K562 (cell line): ENCODE measurements at regions not wholly inside any gene's neighbourhood (a gene's known extent, or its start where the extent isn't known, plus 50 kb on each side); places are given as distances from the start of the nearest gene placed in this dataset.

Experiments used
- ATAC-seq: fragments of 200-7000 bp; cut with Tn5 transposase; 3 replicates; pipeline ENCODE4 v1.9.1; 2020; ENCODE audit warnings: moderate library complexity
- BruUV-seq: library from RNA; stranded (reverse); fragments of 400-500 nt; replicated peaks from 2 replicates; lab custom pipeline; 2021; lab: Mats Ljungman, UMichigan
- CTCF ChIA-PET: fragments of 300-600 bp; formaldehyde crosslinking; extraction: SDS; loops from one replicate; lab custom pipeline; 2021; ENCODE audit warnings: low intra/inter-chr PET ratio; lab: Yijun Ruan, JAX
- POLR2A ChIA-PET: fragments of 300-600, 350-650 bp; sonication (Branson Sonifier 250); formaldehyde crosslinking; extraction: SDS; loops from one replicate; lab custom pipeline; 2021; ENCODE audit warnings: antibody characterized with exemption, inconsistent platforms; lab: Yijun Ruan, JAX
- DNase-seq, 4 experiments: peaks; one replicate each; pipeline versions ENCODE4 v3.0.0 to v3.0.0-alpha.2; 2011 to 2018; ENCODE audit warnings: low spot score in 3 of 4, mixed read lengths in 3 of 4; ENCODE audit errors: extremely low read depth in 1 of 4
- FAIRE-seq: peaks from 2 replicates; lab custom pipeline; 2011; peaks lifted over from hg19 to GRCh38; lab: Jason Lieb, UNC
- H2AFZ ChIP-seq: 2 replicates; pipeline ENCODE4 v1.6.0; 2011; ENCODE audit warnings: low read depth, low read length, control low read depth, inconsistent platforms
- H3K27ac ChIP-seq: fragments of 200-600 bp; 3 replicates; pipeline ENCODE4 v1.8.0; 2011; ENCODE audit warnings: low read depth, mild to moderate bottlenecking, control low read depth, inconsistent platforms, low read length, moderate library complexity, mixed read lengths; ENCODE audit errors: extremely low read depth
- H3K27me3 ChIP-seq, 2 experiments: fragments of 300-600 bp in 1 of 2; 2 replicates in 1 of 2; 3 replicates in 1 of 2; pipeline versions ENCODE4 v1.6.0 to v1.8.0; 2011; ENCODE audit warnings: inconsistent platforms in 2 of 2, low read length in 2 of 2, mild to moderate bottlenecking in 1 of 2, mixed read lengths in 1 of 2, moderate library complexity in 1 of 2; ENCODE audit not compliant: control insufficient read depth in 2 of 2, insufficient read depth in 2 of 2
- H3K36me3 ChIP-seq: fragments of 300-600 bp; 3 replicates; pipeline ENCODE4 v1.8.0; 2011; ENCODE audit warnings: mild to moderate bottlenecking, low read length, inconsistent platforms; ENCODE audit not compliant: control insufficient read depth, insufficient read depth
- H3K4me1 ChIP-seq, 2 experiments: fragments of 200-600 bp in 1 of 2; replicated peaks in 1 of 2; 2 replicates in 1 of 2; 3 replicates in 1 of 2; pipeline versions ENCODE4 v1.5.1 to v1.8.0; 2011; ENCODE audit warnings: inconsistent platforms in 2 of 2, low read length in 2 of 2, mild to moderate bottlenecking in 1 of 2, mixed read lengths in 1 of 2, moderate library complexity in 1 of 2; ENCODE audit not compliant: control insufficient read depth in 2 of 2, insufficient read depth in 2 of 2
- H3K4me2 ChIP-seq: 2 replicates; pipeline ENCODE4 v1.6.1; 2011; ENCODE audit warnings: low read length, control low read depth, inconsistent platforms, mixed read lengths; ENCODE audit not compliant: insufficient read depth
- H3K4me3 ChIP-seq: fragments of 200-600 bp; sonication (generic), shearing (Covaris generic); 2 replicates; pipeline ENCODE4 v1.5.1; 2016; ENCODE audit warnings: control low read depth, inconsistent platforms
- H3K79me2 ChIP-seq: fragments of 200-600 bp; 3 replicates; pipeline ENCODE4 v1.8.0; 2011; ENCODE audit warnings: low read length, inconsistent platforms; ENCODE audit not compliant: control insufficient read depth, insufficient read depth
- H3K9ac ChIP-seq, 2 experiments: 2 replicates each; pipeline versions ENCODE4 v1.6.0 to v1.6.1; 2011; ENCODE audit warnings: low read depth in 2 of 2, low read length in 2 of 2, control low read depth in 1 of 2, inconsistent platforms in 1 of 2, mild to moderate bottlenecking in 1 of 2, mixed read lengths in 1 of 2; ENCODE audit not compliant: insufficient read depth in 1 of 2
- H3K9me1 ChIP-seq: one replicate; pipeline ENCODE4 v1.6.0; 2011; ENCODE audit warnings: inconsistent platforms, mild to moderate bottlenecking, low read length, moderate library complexity; ENCODE audit not compliant: control insufficient read depth, insufficient read depth
- H3K9me3 ChIP-seq: replicated peaks from 2 replicates; pipeline ENCODE4 v1.5.1; 2011; ENCODE audit warnings: low read depth, low read length, inconsistent platforms; ENCODE audit not compliant: control insufficient read depth, insufficient read depth
- H4K20me1 ChIP-seq: replicated peaks from 2 replicates; pipeline ENCODE4 v1.6.1; 2011; ENCODE audit warnings: low read length, inconsistent platforms, mixed read lengths; ENCODE audit not compliant: control insufficient read depth, insufficient read depth
- COPS2 ChIP-seq: fragments of 450-650 bp; conservative IDR thresholded peaks from 2 replicates; pipeline ENCODE4 v1.6.1; 2016; ENCODE audit warnings: mild to moderate bottlenecking, moderate library complexity
- HNRNPL ChIP-seq: fragments of 200-400 bp; formaldehyde crosslinking; IDR thresholded peaks from 2 replicates; pipeline ENCODE4 v1.6.1; 2017; ENCODE audit warnings: low read depth, mild to moderate bottlenecking, low read length
- NBN ChIP-seq: fragments of 450-650 bp; IDR thresholded peaks from 2 replicates; pipeline ENCODE4 v1.6.1; 2016; ENCODE audit warnings: low read depth, mild to moderate bottlenecking
- NFIC ChIP-seq: fragments of 450-650 bp; IDR thresholded peaks from 2 replicates; pipeline ENCODE4 v1.6.1; 2017; ENCODE audit warnings: mild to moderate bottlenecking, inconsistent platforms
- RAD51 ChIP-seq: fragments of 450-650 bp; IDR thresholded peaks from 2 replicates; pipeline ENCODE4 v1.7.1; 2016; ENCODE audit warnings: low read depth, mild to moderate bottlenecking, borderline replicate concordance
- RHOXF2B ChIP-seq: fragments of 250-450 bp; sonication (Bioruptor Pico); conservative IDR thresholded peaks from 2 replicates; pipeline ENCODE4 v1.5.1; 2021
- RREB1 ChIP-seq: fragments of 250-450 bp; sonication (Bioruptor Pico); IDR thresholded peaks from 2 replicates; pipeline ENCODE4 v1.4.0; 2020
- WGBS: fragments of 100-300 bp; shearing (Covaris generic); methylation state at CpG from one replicate; pipeline ENCODE4 v1.1.6; 2016; ENCODE audit warnings: low coverage, mixed read lengths; ENCODE audit not compliant: insufficient coverage; ENCODE audit errors: missing lambda C conversion rate; 5-methylcytosine and 5-hydroxymethylcytosine counted together
- in situ Hi-C: fragments of 300-500 bp; cut with MboI; formaldehyde crosslinking; loops from 4 replicates; pipeline ENCODE4 v1.15.0; 2018; ENCODE audit warnings: inconsistent platforms, mixed read lengths
- intact Hi-C: fragments of 100-400 bp; cut with micrococcal nuclease; formaldehyde crosslinking; loops from 2 replicates; pipeline ENCODE4 v1.14.2; 2022

DNA sequence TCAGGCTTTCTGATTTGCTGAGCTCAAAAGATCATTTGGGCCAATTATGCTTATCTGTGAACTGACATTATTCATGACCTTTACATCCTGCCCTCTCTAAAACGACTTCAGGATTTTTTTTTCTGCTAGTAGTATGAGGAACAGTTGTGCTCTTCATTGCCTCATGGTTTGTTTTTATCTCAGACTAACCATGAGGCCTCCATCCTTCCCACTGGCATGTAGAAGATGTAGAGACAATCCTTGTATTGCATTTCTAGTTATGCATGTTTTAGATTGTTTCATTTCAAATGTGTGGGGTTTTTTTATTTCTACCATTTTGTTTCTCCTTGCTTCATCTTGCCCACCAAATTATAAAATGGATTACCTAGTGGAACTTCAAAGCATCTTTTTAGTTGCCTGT lies 82.8 kb upstream of the C1orf87 start:
- FAIRE-seq (no peak), DNase-seq (no peak), ATAC-seq (no peak)
- no peaks in the 10 kb centered on the region for H3K79me2 ChIP-seq
- no peak overlapping the region for H3K4me3 ChIP-seq
- intact Hi-C loops = no loop called here
- no peak overlapping the region for H3K4me2 ChIP-seq
- no peak overlapping the region for H3K9ac ChIP-seq
- H3K36me3 ChIP-seq = no peaks in the 10 kb centered on the region
- H3K27me3 ChIP-seq = no peaks in the 10 kb centered on the region
- ChIA-PET POLR2A (no interaction called here), CTCF (interaction anchor here (0.5 kb wide), 1 partner anchor 1988 kb away, joined by 3 read pairs; no protein-coding TSS in a partner anchor)
- in situ Hi-C loops = no loop called here
- no peaks in the 10 kb centered on the region for H3K4me1 ChIP-seq
- H2AFZ ChIP-seq = no peak overlapping the region
- no peaks in the 10 kb centered on the region for H4K20me1 ChIP-seq
- BruUV-seq = no TSS peak
- no peak overlapping the region for H3K27ac ChIP-seq
- H3K9me3 ChIP-seq = no peaks in the 10 kb centered on the region
- 0% methylated on average over 1 of the region's 1 CpG for WGBS
- no peaks in the 10 kb centered on the region for H3K9me1 ChIP-seq
- no peak for TF ChIP-seq RHOXF2B
- no peak for TF ChIP-seq RAD51
- TF ChIP-seq NFIC = no peak
- TF ChIP-seq RREB1 (CRISPR knock-in tag) = no peak
- TF ChIP-seq NBN = no peak
- TF ChIP-seq HNRNPL = no peak
- no peak for TF ChIP-seq COPS2
